ENCODE measurements at regions not wholly inside any gene's neighbourhood (a gene's known extent, or its start where the extent isn't known, plus 50 kb on each side); places are given as distances from the start of the nearest gene placed in this dataset.

DNA sequence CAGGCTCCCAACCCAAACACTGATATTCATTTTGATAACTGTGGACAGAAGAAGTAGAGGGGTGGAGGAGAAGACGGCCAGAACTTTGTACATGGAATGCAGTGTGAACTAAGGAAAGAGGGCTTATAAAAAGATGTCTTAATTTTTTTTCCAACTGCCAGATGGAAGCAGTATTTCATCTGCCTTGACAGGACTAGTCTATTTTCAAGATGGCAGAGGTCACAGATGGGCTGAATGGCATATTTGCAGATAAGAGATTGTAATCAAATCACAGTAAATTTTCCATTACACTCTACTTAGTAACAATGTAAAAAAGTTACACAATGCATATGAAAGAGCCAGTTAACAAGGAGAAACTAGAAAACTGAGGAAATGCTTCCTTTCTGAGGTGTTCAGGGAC, 246.8 kb upstream of the FMN2 start:
- H3K23ac ChIP-seq (ENCODE audit: low read length) = no peak overlapping the region
- H3K4me3 ChIP-seq (ENCODE audit: low read depth, low read length) = no peak overlapping the region
- no peak overlapping the region for H3K14ac ChIP-seq (ENCODE audit: low read length)
- H3K9ac ChIP-seq (ENCODE audit: low read length) = no peak overlapping the region
- H3K4me1 ChIP-seq (ENCODE audit: control insufficient read depth in 1 of 2, insufficient read depth in 2 of 2, low read length in 2 of 2) = no peaks in the 10 kb centered on the region
- H3K79me1 ChIP-seq (ENCODE audit: low read length) = no peaks in the 10 kb centered on the region
- peak in 1 of 2 donors; percentile 30 for DNase-seq
- H2BK120ac ChIP-seq (ENCODE audit: insufficient read depth, low read length, poor library complexity) = no peak overlapping the region
- H2AFZ ChIP-seq (ENCODE audit: insufficient read depth, low read length, poor library complexity) = no peak overlapping the region
- no peak overlapping the region for H4K8ac ChIP-seq (ENCODE audit: low read depth, low read length)
- no peak overlapping the region for H3K4me2 ChIP-seq (ENCODE audit: low read length)
- H3K18ac ChIP-seq (ENCODE audit: low read length) = no peak overlapping the region
- H4K12ac ChIP-seq (ENCODE audit: low read depth, low read length) = no peak overlapping the region
- H2BK5ac ChIP-seq (ENCODE audit: low read depth, low read length, poor library complexity) = no peak overlapping the region
- no peak overlapping the region for H3K27ac ChIP-seq (ENCODE audit: low read depth, low read length)
- no peak overlapping the region for H2AK5ac ChIP-seq (ENCODE audit: low read length)
- H3K79me2 ChIP-seq (ENCODE audit: control insufficient read depth, insufficient read depth, low read length, poor library complexity) = no peaks in the 10 kb centered on the region
- H3K4ac ChIP-seq (ENCODE audit: low read depth, low read length) = no peak overlapping the region
- H4K91ac ChIP-seq (ENCODE audit: low read depth, low read length) = no peak overlapping the region
- no peaks in the 10 kb centered on the region for H3K27me3 ChIP-seq (ENCODE audit: insufficient read depth, low read length)
- no peak overlapping the region for H2BK12ac ChIP-seq (ENCODE audit: low read length)
- H3K9me3 ChIP-seq (ENCODE audit: insufficient read depth, low read depth, low read length) = no peaks in the 10 kb centered on the region
- WGBS (ENCODE audit: extremely low coverage, insufficient coverage, insufficient read length) = no CpG with 5 or more reads among the region's 1 CpG
- H3K36me3 ChIP-seq (ENCODE audit: control insufficient read depth in 1 of 2, insufficient read depth in 2 of 2, low read length in 2 of 2) = no peaks in the 10 kb centered on the region

DNA sequence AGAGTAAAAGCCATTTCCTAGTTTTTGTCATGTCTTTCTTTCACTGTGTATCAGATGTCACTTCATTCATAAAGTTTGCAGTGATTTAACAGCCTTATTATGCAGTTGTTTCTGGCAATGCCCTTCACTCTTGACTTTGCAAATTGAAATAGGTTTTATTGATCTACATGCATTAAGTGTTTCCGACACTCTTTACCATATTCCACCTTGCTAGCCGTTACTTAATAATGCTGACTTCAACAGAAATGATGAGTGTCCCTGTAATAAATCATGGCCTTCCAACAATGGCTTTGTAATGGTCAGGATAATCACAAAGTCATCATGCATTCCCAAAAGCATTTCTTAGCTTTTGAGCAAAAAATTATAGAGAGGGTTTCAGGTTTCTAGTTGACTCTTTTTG, 236.8 kb upstream of the FMN2 start:
- no peaks in the 10 kb centered on the region for H3K4me1 ChIP-seq (ENCODE audit: control insufficient read depth in 1 of 2, insufficient read depth in 2 of 2, low read length in 2 of 2)
- no peaks in the 10 kb centered on the region for H3K36me3 ChIP-seq (ENCODE audit: control insufficient read depth in 1 of 2, insufficient read depth in 2 of 2, low read length in 2 of 2)
- no peak overlapping the region for H2AK5ac ChIP-seq (ENCODE audit: low read length)
- no peak overlapping the region for H2BK5ac ChIP-seq (ENCODE audit: low read depth, low read length, poor library complexity)
- H2BK120ac ChIP-seq (ENCODE audit: insufficient read depth, low read length, poor library complexity) = no peak overlapping the region
- H3K79me1 ChIP-seq (ENCODE audit: low read length) = no peaks in the 10 kb centered on the region
- H4K8ac ChIP-seq (ENCODE audit: low read depth, low read length) = no peak overlapping the region
- H3K9ac ChIP-seq (ENCODE audit: low read length) = no peak overlapping the region
- no peak for DNase-seq
- no peaks in the 10 kb centered on the region for H3K79me2 ChIP-seq (ENCODE audit: control insufficient read depth, insufficient read depth, low read length, poor library complexity)
- no peak overlapping the region for H2AFZ ChIP-seq (ENCODE audit: insufficient read depth, low read length, poor library complexity)
- H3K9me3 ChIP-seq (ENCODE audit: insufficient read depth, low read depth, low read length) = no peaks in the 10 kb centered on the region
- H3K23ac ChIP-seq (ENCODE audit: low read length) = no peak overlapping the region
- no peaks in the 10 kb centered on the region for H3K27me3 ChIP-seq (ENCODE audit: insufficient read depth, low read length)
- H3K4me3 ChIP-seq (ENCODE audit: low read depth, low read length) = no peak overlapping the region
- no peak overlapping the region for H3K18ac ChIP-seq (ENCODE audit: low read length)
- no peak overlapping the region for H2BK12ac ChIP-seq (ENCODE audit: low read length)
- no peak overlapping the region for H3K14ac ChIP-seq (ENCODE audit: low read length)
- H3K4ac ChIP-seq (ENCODE audit: low read depth, low read length) = no peak overlapping the region
- WGBS (ENCODE audit: extremely low coverage, insufficient coverage, insufficient read length) = no CpG with 5 or more reads among the region's 2 CpGs
- H4K91ac ChIP-seq (ENCODE audit: low read depth, low read length) = no peak overlapping the region
- no peak overlapping the region for H4K12ac ChIP-seq (ENCODE audit: low read depth, low read length)
- H3K4me2 ChIP-seq (ENCODE audit: low read length) = no peak overlapping the region
- H3K27ac ChIP-seq (ENCODE audit: low read depth, low read length) = no peak overlapping the region

DNA sequence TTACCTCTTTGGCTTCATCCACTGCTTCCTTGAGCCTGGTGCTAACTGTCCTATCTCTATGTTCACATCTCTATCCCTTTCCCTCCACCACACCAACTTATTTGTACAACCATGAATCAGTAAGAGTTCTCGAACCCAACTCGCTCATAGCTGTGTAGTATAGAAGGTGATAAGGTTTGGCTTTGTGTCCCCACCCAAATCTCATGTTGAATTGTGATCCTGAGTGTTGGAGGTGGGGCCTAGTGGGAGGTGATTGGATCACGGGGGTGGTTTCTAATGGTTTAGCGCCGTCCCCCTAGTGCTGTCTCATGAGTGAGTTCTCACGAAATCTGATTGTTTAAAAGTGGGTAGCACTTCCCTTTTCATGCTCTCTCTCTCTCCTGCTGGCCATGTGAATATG, 235.6 kb upstream of the FMN2 start:
- Histone ChIP-seq H3K23ac (ENCODE audit: low read length) (no peak overlapping the region), H4K91ac (ENCODE audit: low read depth, low read length) (no peak overlapping the region), H3K18ac (ENCODE audit: low read length) (no peak overlapping the region), H3K79me1 (ENCODE audit: low read length) (no peaks in the 10 kb centered on the region), H3K9me3 (ENCODE audit: insufficient read depth, low read depth, low read length) (no peaks in the 10 kb centered on the region), H3K27me3 (ENCODE audit: insufficient read depth, low read length) (no peaks in the 10 kb centered on the region), H3K27ac (ENCODE audit: low read depth, low read length) (no peak overlapping the region), H2AK5ac (ENCODE audit: low read length) (no peak overlapping the region), H4K8ac (ENCODE audit: low read depth, low read length) (no peak overlapping the region), H3K36me3 (ENCODE audit: control insufficient read depth in 1 of 2, insufficient read depth in 2 of 2, low read length in 2 of 2) (no peaks in the 10 kb centered on the region), H3K4ac (ENCODE audit: low read depth, low read length) (no peak overlapping the region), H3K14ac (ENCODE audit: low read length) (no peak overlapping the region), H3K4me3 (ENCODE audit: low read depth, low read length) (no peak overlapping the region), H2BK5ac (ENCODE audit: low read depth, low read length, poor library complexity) (no peak overlapping the region), H2BK120ac (ENCODE audit: insufficient read depth, low read length, poor library complexity) (no peak overlapping the region), H2BK12ac (ENCODE audit: low read length) (no peak overlapping the region), H3K79me2 (ENCODE audit: control insufficient read depth, insufficient read depth, low read length, poor library complexity) (no peaks in the 10 kb centered on the region), H4K12ac (ENCODE audit: low read depth, low read length) (no peak overlapping the region), H3K4me1 (ENCODE audit: control insufficient read depth in 1 of 2, insufficient read depth in 2 of 2, low read length in 2 of 2) (no peaks in the 10 kb centered on the region), H3K4me2 (ENCODE audit: low read length) (no peak overlapping the region), H2AFZ (ENCODE audit: insufficient read depth, low read length, poor library complexity) (no peak overlapping the region), H3K9ac (ENCODE audit: low read length) (no peak overlapping the region)
- WGBS (ENCODE audit: extremely low coverage, insufficient coverage, insufficient read length) = no CpG with 5 or more reads among the region's 6 CpGs
- DNase-seq = no peak

GRCh38 chr1:239856924-239857323, 234.8 kb upstream of the FMN2 start:
- Histone ChIP-seq H2AFZ (ENCODE audit: insufficient read depth, low read length, poor library complexity) (no peak overlapping the region), H4K91ac (ENCODE audit: low read depth, low read length) (no peak overlapping the region), H2BK12ac (ENCODE audit: low read length) (no peak overlapping the region), H2BK120ac (ENCODE audit: insufficient read depth, low read length, poor library complexity) (no peak overlapping the region), H3K23ac (ENCODE audit: low read length) (no peak overlapping the region), H3K4me3 (ENCODE audit: low read depth, low read length) (no peak overlapping the region), H3K4ac (ENCODE audit: low read depth, low read length) (no peak overlapping the region), H3K9me3 (ENCODE audit: insufficient read depth, low read depth, low read length) (no peaks in the 10 kb centered on the region), H3K27ac (ENCODE audit: low read depth, low read length) (no peak overlapping the region), H2AK5ac (ENCODE audit: low read length) (no peak overlapping the region), H3K4me1 (ENCODE audit: control insufficient read depth in 1 of 2, insufficient read depth in 2 of 2, low read length in 2 of 2) (no peaks in the 10 kb centered on the region), H2BK5ac (ENCODE audit: low read depth, low read length, poor library complexity) (no peak overlapping the region), H3K79me2 (ENCODE audit: control insufficient read depth, insufficient read depth, low read length, poor library complexity) (no peaks in the 10 kb centered on the region), H3K9ac (ENCODE audit: low read length) (no peak overlapping the region), H4K8ac (ENCODE audit: low read depth, low read length) (no peak overlapping the region), H3K4me2 (ENCODE audit: low read length) (no peak overlapping the region), H3K18ac (ENCODE audit: low read length) (no peak overlapping the region), H3K79me1 (ENCODE audit: low read length) (no peaks in the 10 kb centered on the region), H4K12ac (ENCODE audit: low read depth, low read length) (no peak overlapping the region), H3K27me3 (ENCODE audit: insufficient read depth, low read length) (no peaks in the 10 kb centered on the region), H3K36me3 (ENCODE audit: control insufficient read depth in 1 of 2, insufficient read depth in 2 of 2, low read length in 2 of 2) (no peaks in the 10 kb centered on the region), H3K14ac (ENCODE audit: low read length) (no peak overlapping the region)
- no peak for DNase-seq
- no CpG with 5 or more reads among the region's 1 CpG for WGBS (ENCODE audit: extremely low coverage, insufficient coverage, insufficient read length)

Data from trophoblast cell (in vitro differentiated cells and primary cell).